ENCODE measurements at regions not wholly inside any gene's neighbourhood (a gene's known extent, or its start where the extent isn't known, plus 50 kb on each side); places are given as distances from the start of the nearest gene placed in this dataset.
"Not testable (repeated sequence)": the region's sequence is repeated elsewhere in the genome, so short reads cannot be mapped to it uniquely, and the experiment has no call there.

DNA sequence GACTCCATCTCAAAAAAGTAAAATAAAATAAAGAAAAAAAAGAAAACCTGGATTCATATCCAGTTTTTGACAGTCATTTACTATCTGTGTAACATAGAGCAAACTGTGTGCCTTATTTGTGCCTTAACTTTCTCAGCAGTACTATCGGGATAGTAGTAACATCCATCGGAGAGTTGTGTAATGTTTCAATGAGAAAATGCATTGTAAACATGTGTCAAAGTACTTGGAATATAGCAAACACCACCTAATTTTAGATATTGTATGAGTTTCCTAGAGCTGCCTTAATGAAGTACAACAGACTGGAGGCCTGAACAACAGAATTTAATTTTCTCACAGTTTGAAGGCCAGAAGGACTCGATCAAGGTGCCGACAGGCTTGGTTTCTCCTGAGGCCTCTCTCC, 81.3 kb upstream of the CDC42EP3 start:
- TF ChIP-seq, protein P1, sequence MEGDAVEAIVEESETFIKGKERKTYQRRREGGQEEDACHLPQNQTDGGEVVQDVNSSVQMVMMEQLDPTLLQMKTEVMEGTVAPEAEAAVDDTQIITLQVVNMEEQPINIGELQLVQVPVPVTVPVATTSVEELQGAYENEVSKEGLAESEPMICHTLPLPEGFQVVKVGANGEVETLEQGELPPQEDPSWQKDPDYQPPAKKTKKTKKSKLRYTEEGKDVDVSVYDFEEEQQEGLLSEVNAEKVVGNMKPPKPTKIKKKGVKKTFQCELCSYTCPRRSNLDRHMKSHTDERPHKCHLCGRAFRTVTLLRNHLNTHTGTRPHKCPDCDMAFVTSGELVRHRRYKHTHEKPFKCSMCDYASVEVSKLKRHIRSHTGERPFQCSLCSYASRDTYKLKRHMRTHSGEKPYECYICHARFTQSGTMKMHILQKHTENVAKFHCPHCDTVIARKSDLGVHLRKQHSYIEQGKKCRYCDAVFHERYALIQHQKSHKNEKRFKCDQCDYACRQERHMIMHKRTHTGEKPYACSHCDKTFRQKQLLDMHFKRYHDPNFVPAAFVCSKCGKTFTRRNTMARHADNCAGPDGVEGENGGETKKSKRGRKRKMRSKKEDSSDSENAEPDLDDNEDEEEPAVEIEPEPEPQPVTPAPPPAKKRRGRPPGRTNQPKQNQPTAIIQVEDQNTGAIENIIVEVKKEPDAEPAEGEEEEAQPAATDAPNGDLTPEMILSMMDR (IDR thresholded peaks at IDR 0.05; ENCODE audit: insufficient read depth, low read depth, low read length, missing control alignments): no peak
- no peak for DNase-seq (ENCODE audit: low read depth)
- no peak overlapping the region for H3K4me3 ChIP-seq (ENCODE audit: low read length)

DNA sequence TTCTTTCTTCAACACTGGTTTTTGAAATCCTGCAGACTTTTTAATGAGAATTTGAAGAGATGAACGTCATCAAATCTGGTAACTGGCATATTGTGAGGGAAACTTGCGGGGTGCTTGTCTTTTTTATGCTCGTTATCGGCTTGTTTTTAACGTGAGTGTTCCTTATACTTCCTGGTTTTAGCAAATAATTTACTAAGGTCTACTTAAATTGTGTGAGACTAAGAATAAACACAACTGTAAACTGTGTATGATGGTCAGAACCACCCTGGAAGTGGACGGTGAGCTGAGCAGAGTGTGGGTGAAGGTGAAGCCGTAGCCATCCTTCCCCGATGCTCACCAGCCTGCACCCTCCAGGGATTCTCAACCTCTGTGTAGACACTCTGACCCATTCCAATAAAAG, 82.3 kb upstream of the CDC42EP3 start:
- no peak for DNase-seq (ENCODE audit: low read depth)
- TF ChIP-seq, protein P1 (IDR thresholded peaks at IDR 0.05; ENCODE audit: insufficient read depth, low read depth, low read length, missing control alignments): no peak
- no peak overlapping the region for H3K4me3 ChIP-seq (ENCODE audit: low read length)

DNA sequence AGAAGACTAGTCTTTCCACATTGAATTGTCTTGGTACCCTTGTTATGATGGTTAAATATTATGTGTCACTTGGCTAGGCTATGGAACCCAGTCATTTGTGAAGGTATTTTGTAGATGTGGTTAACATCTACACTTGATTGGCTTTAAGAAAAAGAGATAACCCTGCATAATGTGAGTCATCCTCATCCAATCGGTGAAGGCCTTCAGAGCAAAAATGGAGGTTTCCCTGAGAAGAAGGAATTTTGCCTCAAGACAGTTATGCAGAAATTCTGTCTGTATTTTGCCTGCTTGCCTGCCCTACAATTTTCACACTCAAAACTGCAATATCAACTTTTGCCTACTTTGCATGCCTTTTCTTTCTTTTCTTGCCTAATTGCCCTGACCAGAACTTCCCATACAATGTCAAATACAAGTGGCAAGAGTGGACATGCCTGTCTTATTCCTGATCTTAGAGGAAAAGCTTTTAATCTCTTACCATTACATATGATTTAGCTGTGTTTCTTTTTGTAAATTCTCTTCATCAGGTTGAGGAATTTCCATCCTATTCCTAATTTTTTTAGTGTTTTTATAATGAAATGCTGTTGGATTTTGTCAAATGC, 84.6 kb upstream of the CDC42EP3 start:
- peak; percentile 46 for DNase-seq (ENCODE audit: low read depth)
- not testable (repeated sequence) for H3K4me3 ChIP-seq (ENCODE audit: low read length)

DNA sequence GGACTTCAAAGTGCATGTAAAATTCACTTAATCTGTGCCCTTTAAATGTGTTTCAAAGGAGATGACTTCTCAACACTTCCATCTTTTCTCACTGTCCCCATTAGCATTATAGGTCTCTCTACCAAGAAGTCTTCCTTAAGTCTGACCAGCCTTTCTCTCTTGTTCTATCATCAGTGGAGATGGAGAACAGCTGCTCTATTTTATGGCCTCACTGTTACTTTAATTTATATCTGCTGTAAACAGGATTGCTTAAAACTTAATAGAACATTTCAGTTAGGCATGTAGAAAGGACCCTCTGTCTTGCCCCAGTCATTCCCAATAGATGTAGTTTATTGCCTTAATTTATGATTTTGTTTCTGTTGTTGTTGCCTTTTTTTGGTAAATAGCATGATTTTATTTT, 86.0 kb upstream of the CDC42EP3 start:
- H3K4me3 ChIP-seq (ENCODE audit: low read length); DNase-seq (ENCODE audit: low read depth): not testable (repeated sequence)

DNA sequence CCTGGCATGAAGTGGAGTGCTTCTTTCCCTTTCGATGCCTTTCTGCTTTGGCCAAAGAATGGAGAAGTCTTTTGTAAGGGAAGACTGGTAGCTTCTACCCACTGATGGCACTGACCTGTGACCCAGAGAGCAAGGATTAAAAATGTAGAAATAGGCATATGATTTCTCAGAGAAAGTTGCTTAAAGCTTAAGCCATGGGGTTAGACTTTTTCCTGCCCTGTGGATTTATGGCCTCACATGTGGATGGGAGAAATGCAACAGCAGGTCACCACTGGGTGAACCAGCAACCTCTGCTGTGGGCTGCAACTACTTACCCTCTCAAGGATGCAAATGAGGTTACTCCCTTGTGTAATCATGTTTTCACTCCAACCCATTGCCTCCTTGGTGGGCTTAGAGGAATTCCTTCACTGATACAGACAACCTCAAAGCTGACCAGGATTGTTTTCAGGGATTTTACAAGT, 86.7 kb upstream of the CDC42EP3 start:
- not testable (repeated sequence) for H3K4me3 ChIP-seq (ENCODE audit: low read length); DNase-seq (ENCODE audit: low read depth)

DNA sequence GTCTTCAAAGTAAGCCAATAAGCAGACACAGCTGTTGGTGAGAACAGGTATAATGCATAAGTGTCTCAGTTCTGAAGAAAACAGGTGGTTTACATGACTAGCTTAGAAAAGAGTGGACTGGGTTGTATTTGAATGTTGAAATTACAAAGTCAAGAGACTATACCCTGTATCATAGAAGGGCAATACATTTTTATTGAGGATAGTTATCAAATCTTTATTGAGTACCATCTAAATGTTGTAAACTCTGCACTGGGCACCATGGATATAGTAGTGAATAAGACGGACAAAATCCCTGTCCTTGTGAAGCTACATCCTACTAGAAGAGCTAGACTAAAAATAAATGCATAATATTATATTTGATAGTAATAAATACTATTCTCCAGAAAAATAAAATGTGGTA, 88.5 kb upstream of the CDC42EP3 start:
- H3K4me3 ChIP-seq (ENCODE audit: low read length); DNase-seq (ENCODE audit: low read depth): not testable (repeated sequence)

DNA sequence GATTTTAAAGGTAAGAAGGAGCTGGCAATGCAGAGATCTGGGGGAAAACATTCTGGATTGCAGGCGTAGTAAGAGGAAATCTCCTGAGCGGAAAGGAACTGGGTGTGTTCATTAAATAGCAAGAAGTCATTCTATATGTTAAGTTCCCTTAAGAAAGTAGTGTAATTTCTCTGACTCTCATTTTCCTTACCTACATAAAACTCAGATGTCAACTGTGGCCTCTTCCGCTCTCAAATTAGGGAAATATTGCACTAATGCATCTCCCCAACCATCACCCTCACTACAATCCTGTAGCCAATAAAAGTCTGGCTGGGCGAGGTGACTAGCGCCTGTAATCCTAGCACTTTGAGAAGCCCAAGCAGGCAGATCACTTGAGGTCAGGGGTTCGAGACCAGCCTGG, 89.0 kb upstream of the CDC42EP3 start:
- DNase-seq (ENCODE audit: low read depth): no peak
- TF ChIP-seq, protein P1 (IDR thresholded peaks at IDR 0.05; ENCODE audit: insufficient read depth, low read depth, low read length, missing control alignments): no peak
- H3K4me3 ChIP-seq (ENCODE audit: low read length): no peak overlapping the region

DNA sequence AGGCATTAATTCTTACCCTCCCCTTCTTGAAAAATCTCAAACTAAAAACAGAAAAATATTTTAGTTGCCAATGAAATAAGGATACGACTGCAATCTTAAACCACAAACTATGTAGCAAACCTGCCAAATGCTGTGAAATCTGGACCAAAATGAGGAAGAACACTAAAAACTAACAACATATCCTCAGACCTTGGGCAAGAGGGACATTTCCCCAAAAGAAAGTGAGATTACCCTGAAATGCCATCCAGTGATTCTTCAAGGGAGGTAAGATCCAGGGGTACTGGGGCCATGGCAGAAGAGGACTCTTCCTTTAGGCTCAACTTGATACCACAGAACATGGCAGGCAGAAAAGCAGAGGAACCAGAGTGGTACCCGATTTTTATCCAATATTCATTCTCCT, 90.8 kb upstream of the CDC42EP3 start:
- H3K4me3 ChIP-seq (ENCODE audit: low read length); DNase-seq (ENCODE audit: low read depth): not testable (repeated sequence)

DNA sequence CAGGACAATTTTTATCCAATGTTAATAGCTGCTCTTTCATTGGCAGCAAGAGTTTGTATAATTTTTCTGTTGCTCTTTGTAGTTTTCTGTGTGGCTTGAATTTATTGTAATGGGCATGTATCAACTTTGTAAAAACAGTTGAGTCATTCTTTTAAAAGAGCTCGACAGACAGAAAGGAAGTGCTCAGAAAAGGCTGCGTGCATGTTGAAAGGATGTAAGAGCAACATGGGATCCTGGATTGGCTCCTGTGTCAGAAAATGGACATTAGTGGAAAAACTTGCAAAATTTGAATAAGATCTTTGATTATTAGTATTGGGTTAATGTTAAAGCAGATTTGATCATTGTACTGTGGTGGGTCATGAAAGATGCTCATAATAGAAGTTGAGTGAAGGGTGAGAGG, 93.3 kb upstream of the CDC42EP3 start:
- no peak overlapping the region for H3K4me3 ChIP-seq (ENCODE audit: low read length)
- TF ChIP-seq, protein P1 (IDR thresholded peaks at IDR 0.05; ENCODE audit: insufficient read depth, low read depth, low read length, missing control alignments): no peak

DNA sequence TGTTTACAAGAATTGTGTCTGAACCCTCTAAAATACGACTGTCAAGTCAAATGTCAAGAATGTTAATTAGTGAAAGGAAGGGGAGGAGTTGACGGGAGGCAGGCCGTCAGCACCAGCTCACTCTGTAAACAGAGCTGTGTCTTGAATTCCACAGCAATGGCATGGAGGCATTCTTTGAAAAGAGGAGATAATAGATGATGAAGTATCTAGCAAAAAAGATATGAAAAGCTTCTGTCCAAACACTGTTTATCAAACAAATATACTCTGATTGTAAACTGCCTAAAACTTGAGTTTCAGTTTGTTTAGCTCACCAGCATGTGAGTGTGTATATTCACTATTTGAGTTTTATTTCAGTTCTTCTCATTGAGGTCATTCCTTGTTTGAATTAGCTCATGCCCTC, 94.7 kb upstream of the CDC42EP3 start:
- no peak overlapping the region for H3K4me3 ChIP-seq (ENCODE audit: low read length)
- TF ChIP-seq, protein P1 (IDR thresholded peaks at IDR 0.05; ENCODE audit: insufficient read depth, low read depth, low read length, missing control alignments): no peak
- no peak for DNase-seq (ENCODE audit: low read depth)

More for the DNA sequence above, 93.3 kb upstream of the CDC42EP3 start:
- DNase-seq (ENCODE audit: low read depth): peak; percentile 50

Data from epithelial cell of esophagus (primary cell).